Stomach (tissue), 8 donors: ENCODE measurements at regions not wholly inside any gene's neighbourhood (a gene's known extent, or its start where the extent isn't known, plus 50 kb on each side); places are given as distances from the start of the nearest gene placed in this dataset.

ENCODE experiments used
- DNase-seq, 2 donors: peaks; one replicate each; pipeline versions ENCODE4 v3.0.0 to v3.0.0-alpha.2; 2013 to 2019
- H3K27ac ChIP-seq, 5 donors: fragments of 200-600 bp in 4 of 5; sonication (generic) in 4 of 5; one replicate each; pipeline ENCODE4 v1.5.1; 2013 to 2019; ENCODE audit warnings: mild to moderate bottlenecking in 1 of 5, moderate library complexity in 1 of 5
- H3K27me3 ChIP-seq, 3 donors: fragments of 200-600 bp; sonication (generic); one replicate each; pipeline ENCODE4 v1.5.1; 2017 to 2019; ENCODE audit warnings: mixed run types in 1 of 3
- H3K36me3 ChIP-seq, 4 donors: fragments of 200-600 bp; sonication (generic); 1 replicate in 3 of 4; 2 replicates in 1 of 4; pipeline ENCODE4 v1.5.1; 2016 to 2019
- H3K4me1 ChIP-seq, 4 donors: fragments of 200-600 bp; sonication (generic); one replicate each; pipeline ENCODE4 v1.5.1; 2016 to 2019
- H3K4me3 ChIP-seq, 4 donors: fragments of 200-600 bp; sonication (generic) in 3 of 4; one replicate each; pipeline ENCODE4 v1.5.1; 2016 to 2019; ENCODE audit warnings: mild to moderate bottlenecking in 1 of 4
- H3K9me3 ChIP-seq, 4 donors: fragments of 200-600 bp; sonication (generic); one replicate each; pipeline ENCODE4 v1.5.1; 2016 to 2019
- EP300 ChIP-seq: sonication (generic); formaldehyde crosslinking; IDR thresholded peaks from one replicate; pipeline ENCODE4 v1.6.1; 2017; ENCODE audit warnings: antibody characterized with exemption
- POLR2A ChIP-seq, 4 donors: fragments of 450-650 bp; IDR thresholded peaks; one replicate each; pipeline ENCODE4 v1.6.1; 2016; ENCODE audit warnings: antibody characterized with exemption in 4 of 4, control low read depth in 2 of 4, mild to moderate bottlenecking in 1 of 4, moderate library complexity in 1 of 4
- POLR2AphosphoS5 ChIP-seq, 3 donors: sonication (generic); formaldehyde crosslinking; IDR thresholded peaks; one replicate each; pipeline ENCODE4 v1.6.1; 2016; ENCODE audit warnings: antibody characterized with exemption in 3 of 3
- WGBS, 5 donors: extraction: QIAGEN DNeasy Blood & Tissue Kit in 3 of 5; methylation state at CpG; one replicate each; pipeline versions ENCODE4 v1.1.5 to v1.1.7; 2013 to 2018; 5-methylcytosine and 5-hydroxymethylcytosine counted together
- intact Hi-C: fragments of 100-400 bp; cut with DNase I; formaldehyde crosslinking; loops from one replicate; pipeline ENCODE4 v1.15.1; 2023; ENCODE audit warnings: low total_unique reads
- TF ChIP-seq, protein P1 (sequence below), 7 experiments: fragments of 450-650 bp in 4 of 7; fragments of 200-600 bp in 3 of 7; sonication (generic) in 3 of 7; IDR thresholded peaks; one replicate each; pipeline ENCODE4 v1.5.1; 2016 to 2019; ENCODE audit warnings: antibody characterized with exemption in 7 of 7, control low read depth in 2 of 7, mild to moderate bottlenecking in 1 of 7
- donor health status: healthy with polysubstance abuse.
- donor health status: Bipolar disorder and iron deficiency.
- donor health status: healthy.

DNA sequence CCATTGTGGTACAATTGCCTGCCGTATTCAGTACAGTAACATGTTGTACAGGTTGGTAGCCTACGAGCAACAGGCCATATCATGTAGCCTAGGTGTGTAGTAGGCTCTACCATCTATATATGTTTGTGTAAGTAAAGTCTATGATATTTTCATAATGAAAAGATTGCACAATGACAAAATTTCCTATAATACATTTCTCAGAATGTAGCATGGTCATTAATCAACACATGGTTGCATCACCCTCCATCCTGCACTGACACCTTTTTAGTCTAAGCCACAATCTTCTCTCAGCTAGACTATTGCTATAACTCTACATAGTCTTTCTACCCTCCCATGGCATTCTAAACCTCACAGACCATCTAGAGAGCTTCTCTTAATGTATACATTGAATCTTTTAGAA is 158.5 kb upstream of the HMGA2 start:
- no peaks in the 10 kb centered on the region for H3K9me3 ChIP-seq
- no peaks in the 10 kb centered on the region for H3K36me3 ChIP-seq
- DNase-seq = no peak
- no peaks in the 10 kb centered on the region for H3K27me3 ChIP-seq
- H3K4me1 ChIP-seq = no peaks in the 10 kb centered on the region
- H3K4me3 ChIP-seq = no peak overlapping the region
- TF ChIP-seq POLR2A (IDR thresholded peaks at IDR 0.05) (no peak), POLR2AphosphoS5 (IDR thresholded peaks at IDR 0.05) (no peak), EP300 (no peak)
- TF ChIP-seq, protein P1, sequence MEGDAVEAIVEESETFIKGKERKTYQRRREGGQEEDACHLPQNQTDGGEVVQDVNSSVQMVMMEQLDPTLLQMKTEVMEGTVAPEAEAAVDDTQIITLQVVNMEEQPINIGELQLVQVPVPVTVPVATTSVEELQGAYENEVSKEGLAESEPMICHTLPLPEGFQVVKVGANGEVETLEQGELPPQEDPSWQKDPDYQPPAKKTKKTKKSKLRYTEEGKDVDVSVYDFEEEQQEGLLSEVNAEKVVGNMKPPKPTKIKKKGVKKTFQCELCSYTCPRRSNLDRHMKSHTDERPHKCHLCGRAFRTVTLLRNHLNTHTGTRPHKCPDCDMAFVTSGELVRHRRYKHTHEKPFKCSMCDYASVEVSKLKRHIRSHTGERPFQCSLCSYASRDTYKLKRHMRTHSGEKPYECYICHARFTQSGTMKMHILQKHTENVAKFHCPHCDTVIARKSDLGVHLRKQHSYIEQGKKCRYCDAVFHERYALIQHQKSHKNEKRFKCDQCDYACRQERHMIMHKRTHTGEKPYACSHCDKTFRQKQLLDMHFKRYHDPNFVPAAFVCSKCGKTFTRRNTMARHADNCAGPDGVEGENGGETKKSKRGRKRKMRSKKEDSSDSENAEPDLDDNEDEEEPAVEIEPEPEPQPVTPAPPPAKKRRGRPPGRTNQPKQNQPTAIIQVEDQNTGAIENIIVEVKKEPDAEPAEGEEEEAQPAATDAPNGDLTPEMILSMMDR (IDR thresholded peaks at IDR 0.05) = no peak
- intact Hi-C loops = no loop called here
- 80 to 97% (median 94%) methylated on average over 2 of the region's 2 CpGs for WGBS, 5 donors
- no peak overlapping the region for H3K27ac ChIP-seq

DNA sequence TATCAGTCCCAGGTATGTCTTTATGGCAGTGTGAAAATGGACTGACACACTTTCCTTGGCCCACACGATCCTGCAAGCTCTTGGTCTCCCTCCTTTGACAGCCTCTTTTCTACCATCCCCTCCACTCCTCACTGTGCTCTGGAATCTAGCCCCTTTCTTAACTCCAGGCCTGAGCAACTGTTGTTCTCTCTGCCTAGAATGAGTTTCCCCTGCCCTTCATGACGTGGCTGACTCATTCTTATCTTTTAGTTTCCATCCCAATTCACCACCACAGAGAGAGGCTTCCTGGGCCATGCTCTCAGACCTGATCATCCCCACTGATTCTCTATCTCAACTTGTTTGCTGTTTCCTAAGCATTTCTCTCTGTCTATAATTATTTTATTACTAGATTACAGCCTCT is 157.4 kb upstream of the HMGA2 start:
- DNase-seq = no peak
- Histone ChIP-seq H3K27ac (no peak overlapping the region), H3K27me3 (no peaks in the 10 kb centered on the region), H3K4me1 (no peaks in the 10 kb centered on the region), H3K4me3 (no peak overlapping the region), H3K9me3 (no peaks in the 10 kb centered on the region), H3K36me3 (no peaks in the 10 kb centered on the region)
- intact Hi-C loops = no loop called here
- TF ChIP-seq, protein P1 (IDR thresholded peaks at IDR 0.05) = no peak
- TF ChIP-seq EP300 = no peak
- TF ChIP-seq POLR2A (IDR thresholded peaks at IDR 0.05) = no peak
- TF ChIP-seq POLR2AphosphoS5 (IDR thresholded peaks at IDR 0.05) = no peak
- 59 to 68% (median 65%) methylated on average over 2 of the region's 2 CpGs for WGBS, 5 donors

DNA sequence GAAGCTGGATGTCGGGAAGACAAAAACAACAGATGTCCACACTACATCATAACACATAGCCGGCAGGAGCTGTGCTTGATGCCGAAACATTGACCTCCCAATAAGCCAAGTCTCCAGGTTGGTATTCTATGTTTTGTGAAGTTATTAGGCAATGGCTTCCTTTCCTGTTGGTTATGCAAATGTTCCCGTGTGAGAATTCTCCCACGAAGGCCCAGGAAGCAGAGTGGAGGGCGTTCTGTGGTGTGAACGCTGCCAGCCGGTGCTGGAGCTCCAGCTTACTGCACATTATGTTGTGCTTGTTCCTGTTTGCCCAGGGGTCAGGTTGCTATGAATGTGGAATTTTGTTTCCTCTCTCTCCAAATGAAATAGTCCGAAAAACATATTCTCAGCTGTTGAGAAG is 156.4 kb upstream of the HMGA2 start:
- Histone ChIP-seq H3K36me3 (no peaks in the 10 kb centered on the region), H3K27ac (no peak overlapping the region), H3K4me3 (no peak overlapping the region), H3K9me3 (no peaks in the 10 kb centered on the region), H3K27me3 (no peaks in the 10 kb centered on the region), H3K4me1 (no peaks in the 10 kb centered on the region)
- TF ChIP-seq, protein P1 (IDR thresholded peaks at IDR 0.05) = no peak
- TF ChIP-seq EP300 (no peak), POLR2A (IDR thresholded peaks at IDR 0.05) (no peak), POLR2AphosphoS5 (IDR thresholded peaks at IDR 0.05) (no peak)
- 70 to 78% (median 75%) methylated on average over 9 of the region's 9 CpGs for WGBS, 5 donors
- DNase-seq = peak in 1 of 2 donors; percentile 12
- intact Hi-C loops = no loop called here

DNA sequence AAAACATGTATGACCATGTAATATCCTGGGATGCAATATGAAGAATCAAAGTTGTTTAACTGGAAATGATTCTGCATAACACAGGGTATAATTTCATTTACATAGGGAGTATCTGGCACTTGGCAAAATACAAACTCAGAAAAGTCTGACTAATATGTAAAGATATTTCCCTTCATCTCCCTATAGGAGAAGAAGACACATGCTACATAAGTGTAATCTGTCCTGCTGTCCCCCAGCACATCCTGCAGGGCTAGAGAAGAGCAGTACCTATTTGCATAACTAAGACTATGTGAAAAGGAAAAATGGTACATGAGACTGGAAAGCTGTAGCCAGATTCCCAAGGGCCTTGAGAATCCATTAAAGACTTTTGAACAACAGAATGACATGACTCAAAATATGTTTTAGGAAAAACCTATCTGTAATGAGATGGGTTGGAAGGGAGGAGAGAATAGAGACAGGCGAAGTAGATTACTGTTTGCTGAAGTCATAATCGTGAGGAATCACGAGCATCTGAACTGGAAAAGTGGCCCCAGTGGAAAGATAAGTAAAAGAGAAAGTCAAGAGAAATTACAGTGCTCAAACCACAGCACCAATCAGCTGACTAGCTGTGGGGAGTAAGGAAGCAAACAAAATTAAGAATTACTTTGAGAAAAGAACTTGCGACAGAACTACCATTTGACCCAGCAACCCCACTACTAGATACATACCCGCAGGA is 155.1 kb upstream of the HMGA2 start:
- Histone ChIP-seq H3K27ac (no peak overlapping the region), H3K9me3 (no peaks in the 10 kb centered on the region), H3K36me3 (no peaks in the 10 kb centered on the region), H3K4me1 (no peaks in the 10 kb centered on the region), H3K4me3 (no peak overlapping the region), H3K27me3 (no peaks in the 10 kb centered on the region)
- WGBS, 5 donors = 90 to 95% (median 92%) methylated on average over 5 of the region's 5 CpGs
- DNase-seq = no peak
- TF ChIP-seq POLR2AphosphoS5 (IDR thresholded peaks at IDR 0.05) (no peak), POLR2A (IDR thresholded peaks at IDR 0.05) (no peak), EP300 (no peak)
- TF ChIP-seq, protein P1 (IDR thresholded peaks at IDR 0.05) = no peak
- intact Hi-C loops = no loop called here
